ENCODE measurements at regions not wholly inside any gene's neighbourhood (a gene's known extent, or its start where the extent isn't known, plus 50 kb on each side); places are given as distances from the start of the nearest gene placed in this dataset.

- in situ Hi-C loops (cut with MboI; ENCODE audit: low sequenced_read_pairs) = no loop called here
Measured at GRCh38 chr18:41155910-41156851, 798.9 kb upstream of the PIK3C3 start.

GRCh38 chr18:41155025-41155424 lies 800.0 kb upstream of the PIK3C3 start:
- in situ Hi-C loops (cut with MboI; ENCODE audit: low sequenced_read_pairs) = no loop called here

GRCh38 chr18:41153871-41154270 lies 801.2 kb upstream of the PIK3C3 start:
- in situ Hi-C loops (cut with MboI; ENCODE audit: low sequenced_read_pairs) = no loop called here

GRCh38 chr18:41150316-41150715 lies 804.7 kb upstream of the PIK3C3 start:
- in situ Hi-C loops (cut with MboI; ENCODE audit: low sequenced_read_pairs) = no loop called here

- in situ Hi-C loops (cut with MboI; ENCODE audit: low sequenced_read_pairs) = no loop called here
Measured at GRCh38 chr18:41146301-41146700, 808.7 kb upstream of the PIK3C3 start.

GRCh38 chr18:41145516-41145915 lies 809.5 kb upstream of the PIK3C3 start:
- in situ Hi-C loops (cut with MboI; ENCODE audit: low sequenced_read_pairs) = no loop called here

GRCh38 chr18:41144441-41144840 lies 810.6 kb upstream of the PIK3C3 start:
- in situ Hi-C loops (cut with MboI; ENCODE audit: low sequenced_read_pairs) = no loop called here

GRCh38 chr18:41140506-41140905 lies 814.5 kb upstream of the PIK3C3 start:
- in situ Hi-C loops (cut with MboI; ENCODE audit: low sequenced_read_pairs) = no loop called here

- in situ Hi-C loops (cut with MboI; ENCODE audit: low sequenced_read_pairs) = no loop called here
Measured at GRCh38 chr18:41135146-41135545, 819.9 kb upstream of the PIK3C3 start.

GRCh38 chr18:41134426-41134825 lies 820.6 kb upstream of the PIK3C3 start:
- in situ Hi-C loops (cut with MboI; ENCODE audit: low sequenced_read_pairs) = no loop called here

GRCh38 chr18:41131050-41131449 lies 824.0 kb upstream of the PIK3C3 start:
- in situ Hi-C loops (cut with MboI; ENCODE audit: low sequenced_read_pairs) = no loop called here

- in situ Hi-C loops (cut with MboI; ENCODE audit: low sequenced_read_pairs) = no loop called here
Measured at GRCh38 chr18:41128545-41128944, 826.5 kb upstream of the PIK3C3 start.

- in situ Hi-C loops (cut with MboI; ENCODE audit: low sequenced_read_pairs) = no loop called here
Measured at GRCh38 chr18:41128126-41128525, 826.9 kb upstream of the PIK3C3 start.

- in situ Hi-C loops (cut with MboI; ENCODE audit: low sequenced_read_pairs) = no loop called here
Measured at GRCh38 chr18:41126541-41127235, 828.3 kb upstream of the PIK3C3 start.

- in situ Hi-C loops (cut with MboI; ENCODE audit: low sequenced_read_pairs) = no loop called here
Measured at GRCh38 chr18:41121116-41121826, 833.8 kb upstream of the PIK3C3 start.

GRCh38 chr18:41119031-41119430 lies 836.0 kb upstream of the PIK3C3 start:
- in situ Hi-C loops (cut with MboI; ENCODE audit: low sequenced_read_pairs) = no loop called here

- in situ Hi-C loops (cut with MboI; ENCODE audit: low sequenced_read_pairs) = no loop called here
Measured at GRCh38 chr18:41113885-41114482, 841.0 kb upstream of the PIK3C3 start.

- in situ Hi-C loops (cut with MboI; ENCODE audit: low sequenced_read_pairs) = no loop called here
Measured at GRCh38 chr18:41099451-41099850, 855.6 kb upstream of the PIK3C3 start.

- in situ Hi-C loops (cut with MboI; ENCODE audit: low sequenced_read_pairs) = no loop called here
Measured at GRCh38 chr18:41096504-41096903, 858.5 kb upstream of the PIK3C3 start.

GRCh38 chr18:41077076-41077475 lies 878.0 kb upstream of the PIK3C3 start:
- in situ Hi-C loops (cut with MboI; ENCODE audit: low sequenced_read_pairs) = no loop called here

GRCh38 chr18:41075212-41075611 lies 879.8 kb upstream of the PIK3C3 start:
- in situ Hi-C loops (cut with MboI; ENCODE audit: low sequenced_read_pairs) = no loop called here

Data from HL-60/S4 treated with retinoic acid at 250 ng/mL for 4 days and 3 days (cell line).